ENCODE measurements at regions not wholly inside any gene's neighbourhood (a gene's known extent, or its start where the extent isn't known, plus 50 kb on each side); places are given as distances from the start of the nearest gene placed in this dataset.
A peak's percentile ranks its signal among the peaks of the same experiment; 100 is the strongest.

DNA sequence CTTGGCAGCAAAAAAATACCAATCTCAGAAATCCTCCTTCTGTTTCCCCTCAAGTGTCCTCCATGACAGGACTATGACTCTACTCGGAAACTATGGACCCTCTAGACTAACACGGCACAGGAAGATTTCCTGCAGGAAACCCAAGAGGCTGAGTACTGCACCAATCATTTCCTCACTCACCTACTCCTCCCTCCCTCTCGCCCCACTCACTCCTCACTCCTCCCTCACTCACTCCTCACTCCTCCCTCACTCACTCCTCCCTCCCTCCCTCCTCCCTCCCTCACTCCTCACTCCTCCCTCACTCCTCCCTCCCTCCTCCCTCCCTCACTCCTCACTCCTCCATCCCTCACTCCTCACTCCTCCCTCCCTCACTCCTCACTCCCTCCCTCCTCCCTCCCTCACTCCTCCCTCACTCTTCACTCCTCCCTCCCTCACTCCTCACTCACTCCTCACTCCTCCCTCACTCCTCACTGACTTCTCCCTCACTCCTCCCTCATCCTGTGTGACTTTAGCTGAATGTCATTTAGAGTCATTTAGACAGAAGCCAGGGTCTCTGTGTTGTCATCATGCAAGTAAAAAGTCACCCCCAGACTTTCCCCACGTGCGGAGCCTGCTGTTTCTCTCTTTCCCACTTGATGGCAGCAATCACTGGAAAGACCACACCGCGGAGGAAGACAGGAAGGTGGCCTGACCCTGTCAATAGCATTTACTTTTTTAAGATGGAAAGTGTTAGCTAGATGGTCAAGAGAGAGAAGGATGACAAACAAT lies 226.8 kb upstream of the PDE10A start:
- DNase-seq (ENCODE audit: extremely low spot score) = peak; percentile 66
- TF ChIP-seq ZNF384 (IDR thresholded peaks at IDR 0.05) (no peak), HDGF (IDR thresholded peaks at IDR 0.05; ENCODE audit: borderline replicate concordance) (no peak), ARNT (IDR thresholded peaks at IDR 0.05) (no peak), L3MBTL2 (conservative IDR thresholded peaks at IDR 0.05) (peak; percentile 29; the same call in 1 of the 2 replicates), SP1 (IDR thresholded peaks at IDR 0.05) (no peak), FOXM1 (IDR thresholded peaks at IDR 0.05; ENCODE audit: borderline replicate concordance) (no peak)
- TF ChIP-seq, protein P1, sequence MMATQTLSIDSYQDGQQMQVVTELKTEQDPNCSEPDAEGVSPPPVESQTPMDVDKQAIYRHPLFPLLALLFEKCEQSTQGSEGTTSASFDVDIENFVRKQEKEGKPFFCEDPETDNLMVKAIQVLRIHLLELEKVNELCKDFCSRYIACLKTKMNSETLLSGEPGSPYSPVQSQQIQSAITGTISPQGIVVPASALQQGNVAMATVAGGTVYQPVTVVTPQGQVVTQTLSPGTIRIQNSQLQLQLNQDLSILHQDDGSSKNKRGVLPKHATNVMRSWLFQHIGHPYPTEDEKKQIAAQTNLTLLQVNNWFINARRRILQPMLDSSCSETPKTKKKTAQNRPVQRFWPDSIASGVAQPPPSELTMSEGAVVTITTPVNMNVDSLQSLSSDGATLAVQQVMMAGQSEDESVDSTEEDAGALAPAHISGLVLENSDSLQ (IDR thresholded peaks at IDR 0.05) = peak; percentile 62
- POLR2A ChIA-PET = no interaction called here
- CTCF ChIA-PET = interaction anchor here (0.6 to 2.4 kb wide), 10 partner anchors 14 to 216 kb away, joined by 3 to 15 read pairs (median 4); no protein-coding TSS in a partner anchor

DNA sequence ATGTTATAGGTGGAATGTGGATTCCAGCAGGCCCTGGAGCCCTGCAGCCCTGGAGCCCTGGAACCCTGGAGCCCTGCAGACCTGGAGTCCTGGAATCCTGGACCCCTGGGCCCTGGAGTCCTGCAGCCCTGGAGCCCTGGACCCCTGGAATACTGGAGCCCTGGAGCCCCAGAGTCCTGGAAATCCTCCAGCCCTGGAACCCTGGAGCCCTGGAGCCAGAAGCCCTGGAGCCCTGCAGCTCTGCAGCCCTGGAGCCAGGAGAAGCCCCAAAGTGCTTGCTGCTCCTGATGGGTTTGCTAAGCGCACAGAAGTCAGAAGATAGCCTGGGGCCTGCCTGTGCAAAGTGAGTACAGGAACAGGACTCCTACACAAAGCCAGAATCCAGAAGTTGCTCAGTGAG lies 223.1 kb upstream of the PDE10A start:
- no peak for TF ChIP-seq SUZ12 (IDR thresholded peaks at IDR 0.05)
- no peak for TF ChIP-seq FOXK2 (IDR thresholded peaks at IDR 0.05)
- no peak for TF ChIP-seq ZNF384 (IDR thresholded peaks at IDR 0.05)
- no peak for TF ChIP-seq TARDBP (IDR thresholded peaks at IDR 0.05)
- no peak for TF ChIP-seq HDGF (IDR thresholded peaks at IDR 0.05; ENCODE audit: borderline replicate concordance)
- no peak for TF ChIP-seq SP1 (IDR thresholded peaks at IDR 0.05)
- TF ChIP-seq L3MBTL2 (conservative IDR thresholded peaks at IDR 0.05) = no peak
- no peak for TF ChIP-seq LEF1 (IDR thresholded peaks at IDR 0.05; ENCODE audit: borderline replicate concordance)
- TF ChIP-seq NFRKB (IDR thresholded peaks at IDR 0.05) = no peak
- DNase-seq (ENCODE audit: extremely low spot score) = no peak
- CTCF ChIA-PET = interaction anchor here (1.6 to 1.7 kb wide), 2 partner anchors 218 to 220 kb away, joined by 5 to 10 read pairs; no protein-coding TSS in a partner anchor
- POLR2A ChIA-PET = no interaction called here

DNA sequence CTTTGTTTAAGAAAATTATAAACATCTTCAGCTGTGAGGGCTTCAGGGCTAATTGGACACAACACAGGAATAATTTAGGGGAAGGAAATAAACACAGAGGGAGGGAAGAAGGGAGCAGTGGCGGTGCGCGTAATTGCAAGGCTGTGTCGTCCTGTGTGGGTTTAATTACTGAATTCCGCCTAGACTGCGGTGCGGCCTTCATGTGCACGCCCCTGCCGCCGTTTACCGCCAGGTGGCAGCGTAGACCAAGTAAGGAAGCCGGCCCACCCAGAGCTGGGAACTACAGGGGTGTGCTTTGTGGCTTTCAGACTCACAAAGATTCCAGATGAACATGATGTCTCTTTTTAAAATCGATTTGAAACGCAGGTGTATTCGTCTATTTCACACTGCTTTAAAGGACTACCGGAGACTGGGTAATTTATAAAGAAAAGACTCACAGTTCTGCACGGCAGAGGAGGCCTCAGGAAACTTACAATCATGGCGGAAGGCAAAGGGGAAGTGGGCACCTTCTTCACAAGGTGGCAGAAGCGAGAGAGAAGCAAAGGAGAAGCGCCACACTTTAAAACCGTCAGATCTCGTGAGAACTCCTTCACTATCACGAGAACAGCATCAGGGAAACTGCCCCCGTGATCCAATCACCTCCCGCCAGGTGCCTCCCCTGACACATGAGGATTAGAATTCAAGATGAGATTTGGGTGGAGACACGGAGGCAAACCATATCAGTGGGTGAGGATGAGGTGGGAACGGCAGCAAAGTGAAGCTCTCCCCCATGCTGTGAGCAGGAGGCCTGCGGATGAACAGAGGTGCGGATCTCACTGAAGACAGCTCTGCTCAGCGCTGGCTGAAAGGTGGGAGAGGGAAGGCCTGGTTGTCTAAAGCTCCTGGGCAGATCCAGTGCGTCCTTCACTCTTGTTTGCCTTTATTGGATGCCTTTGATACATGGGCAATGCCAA lies 222.0 kb upstream of the PDE10A start:
- CTCF ChIA-PET = interaction anchor here (0.6 to 1.7 kb wide), 9 partner anchors 184 to 1467 kb away, joined by 3 to 10 read pairs (median 4); no protein-coding TSS in a partner anchor
- TF ChIP-seq FOXM1 (IDR thresholded peaks at IDR 0.05; ENCODE audit: borderline replicate concordance) (peak; percentile 34; the same call in 1 of the 2 replicates), NFRKB (IDR thresholded peaks at IDR 0.05) (no peak)
- POLR2A ChIA-PET = no interaction called here
- DNase-seq (ENCODE audit: extremely low spot score) = peak; percentile 91

DNA sequence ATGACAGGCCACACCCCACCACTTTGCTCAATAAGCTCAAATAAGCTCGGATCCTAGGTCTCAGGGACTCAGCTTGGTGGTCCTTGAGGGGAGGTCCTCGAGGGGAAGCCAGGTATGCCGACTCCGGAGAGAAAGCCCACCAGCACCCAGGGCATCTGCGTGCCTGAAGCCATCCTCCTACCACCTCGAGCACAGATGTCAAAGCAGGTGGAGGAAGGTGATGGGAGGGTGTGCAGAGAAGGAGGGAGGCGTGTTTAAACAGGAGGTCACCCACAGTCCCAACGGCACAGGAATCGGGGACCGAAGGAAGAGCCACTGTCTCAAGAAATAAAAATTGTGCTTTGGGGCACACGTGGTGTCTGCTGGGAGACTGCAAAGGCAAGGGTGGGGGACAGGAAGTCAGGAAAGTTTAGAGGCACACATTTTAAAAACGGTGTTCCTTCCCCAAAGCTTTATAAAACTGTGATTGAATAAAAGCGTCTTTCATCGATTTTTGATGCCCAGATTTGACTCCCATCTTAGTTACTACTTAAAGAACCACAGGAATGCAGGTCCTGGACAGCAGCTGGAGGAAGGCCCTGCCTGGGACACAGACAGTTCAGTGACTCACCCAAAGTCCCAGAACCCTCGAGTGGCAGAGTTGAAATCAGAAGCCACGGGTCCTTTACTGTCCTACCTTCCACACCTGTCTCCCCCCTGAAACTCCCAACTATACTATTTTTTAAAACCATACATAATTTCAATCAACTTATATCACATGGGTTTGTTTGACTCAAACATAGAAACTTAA lies 221.0 kb upstream of the PDE10A start:
- ChIA-PET POLR2A (no interaction called here), CTCF (interaction anchor here (0.6 to 1.5 kb wide), 6 partner anchors 210 to 1469 kb away, joined by 3 to 9 read pairs (median 4); no protein-coding TSS in a partner anchor)
- TF ChIP-seq BHLHE40 (IDR thresholded peaks at IDR 0.05; ENCODE audit: borderline replicate concordance) (no peak), FOXK2 (IDR thresholded peaks at IDR 0.05) (no peak), HDGF (IDR thresholded peaks at IDR 0.05; ENCODE audit: borderline replicate concordance) (no peak), SP1 (IDR thresholded peaks at IDR 0.05) (no peak), NFRKB (IDR thresholded peaks at IDR 0.05) (no peak), ZNF384 (IDR thresholded peaks at IDR 0.05) (no peak), SUZ12 (IDR thresholded peaks at IDR 0.05) (no peak), CTBP1 (IDR thresholded peaks at IDR 0.05; ENCODE audit: borderline replicate concordance) (no peak), TARDBP (IDR thresholded peaks at IDR 0.05) (no peak)
- DNase-seq (ENCODE audit: extremely low spot score) = no peak

DNA sequence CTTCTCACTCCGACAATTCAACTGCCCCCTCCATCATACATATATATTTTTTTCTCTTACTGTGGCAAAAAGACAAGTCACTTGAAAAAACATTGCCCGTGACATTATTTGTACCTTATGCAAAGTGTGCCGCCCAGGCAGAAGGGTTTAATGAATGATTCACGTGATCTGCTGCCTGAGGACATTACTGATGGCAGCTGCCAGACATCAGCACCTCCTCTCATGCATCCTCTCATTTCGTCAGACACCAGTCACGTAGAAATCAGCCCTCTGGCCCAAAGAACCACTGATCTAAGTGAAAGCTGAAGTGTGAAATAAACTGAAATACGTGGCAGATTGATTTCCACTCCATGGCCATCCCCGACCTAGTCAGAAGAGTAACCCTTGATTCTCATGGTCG lies 218.8 kb upstream of the PDE10A start:
- no peak for DNase-seq (ENCODE audit: extremely low spot score)
- TF ChIP-seq ZNF384 (IDR thresholded peaks at IDR 0.05) = no peak
- TF ChIP-seq, protein P1 (IDR thresholded peaks at IDR 0.05) = no peak
- no peak for TF ChIP-seq ARNT (IDR thresholded peaks at IDR 0.05)
- no peak for TF ChIP-seq NFRKB (IDR thresholded peaks at IDR 0.05)
- no peak for TF ChIP-seq FOXA1 (IDR thresholded peaks at IDR 0.05)
- TF ChIP-seq FOXK2 (IDR thresholded peaks at IDR 0.05) = no peak
- TF ChIP-seq HDGF (IDR thresholded peaks at IDR 0.05; ENCODE audit: borderline replicate concordance) = no peak
- TF ChIP-seq FOXM1 (IDR thresholded peaks at IDR 0.05; ENCODE audit: borderline replicate concordance) = no peak
- no peak for TF ChIP-seq L3MBTL2 (conservative IDR thresholded peaks at IDR 0.05)
- no peak for TF ChIP-seq SP1 (IDR thresholded peaks at IDR 0.05)
- TF ChIP-seq BHLHE40 (IDR thresholded peaks at IDR 0.05; ENCODE audit: borderline replicate concordance) = no peak
- no peak for TF ChIP-seq CTBP1 (IDR thresholded peaks at IDR 0.05; ENCODE audit: borderline replicate concordance)
- TF ChIP-seq ELF4 (IDR thresholded peaks at IDR 0.05) = no peak
- no peak for TF ChIP-seq SUZ12 (IDR thresholded peaks at IDR 0.05)
- TF ChIP-seq TARDBP (IDR thresholded peaks at IDR 0.05) = no peak
- TF ChIP-seq LEF1 (IDR thresholded peaks at IDR 0.05; ENCODE audit: borderline replicate concordance) = no peak
- ChIA-PET POLR2A (no interaction called here), CTCF (no interaction called here)

DNA sequence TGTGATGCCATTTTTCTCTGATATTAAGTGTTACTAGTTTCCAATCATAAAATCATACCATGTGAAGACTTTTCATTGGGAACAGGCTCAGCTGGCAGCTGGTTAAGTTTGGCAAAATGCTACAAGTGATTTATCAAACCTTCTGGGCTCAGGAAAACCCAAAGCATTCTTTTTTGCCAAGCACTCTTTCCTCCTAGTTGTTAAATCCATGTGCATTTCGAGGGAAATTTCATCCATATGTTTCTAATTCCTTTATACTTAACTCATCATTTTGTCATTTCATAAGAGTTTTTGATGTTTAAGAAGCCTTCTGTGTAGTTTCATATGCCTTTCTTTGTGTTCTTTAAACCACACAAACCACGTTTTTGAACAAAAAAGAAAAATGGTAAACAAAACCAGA lies 217.6 kb upstream of the PDE10A start:
- no peak for DNase-seq (ENCODE audit: extremely low spot score)
- no peak for TF ChIP-seq FOXM1 (IDR thresholded peaks at IDR 0.05; ENCODE audit: borderline replicate concordance)
- TF ChIP-seq L3MBTL2 (conservative IDR thresholded peaks at IDR 0.05) = no peak
- no peak for TF ChIP-seq SUZ12 (IDR thresholded peaks at IDR 0.05)
- TF ChIP-seq LEF1 (IDR thresholded peaks at IDR 0.05; ENCODE audit: borderline replicate concordance) = no peak
- TF ChIP-seq FOXK2 (IDR thresholded peaks at IDR 0.05) = no peak
- no peak for TF ChIP-seq BHLHE40 (IDR thresholded peaks at IDR 0.05; ENCODE audit: borderline replicate concordance)
- TF ChIP-seq ARNT (IDR thresholded peaks at IDR 0.05) = no peak
- TF ChIP-seq, protein P1 (IDR thresholded peaks at IDR 0.05) = no peak
- no peak for TF ChIP-seq CTBP1 (IDR thresholded peaks at IDR 0.05; ENCODE audit: borderline replicate concordance)
- no peak for TF ChIP-seq HDGF (IDR thresholded peaks at IDR 0.05; ENCODE audit: borderline replicate concordance)
- TF ChIP-seq ZNF384 (IDR thresholded peaks at IDR 0.05) = no peak
- no peak for TF ChIP-seq ELF4 (IDR thresholded peaks at IDR 0.05)
- TF ChIP-seq TARDBP (IDR thresholded peaks at IDR 0.05) = no peak
- TF ChIP-seq FOXA1 (IDR thresholded peaks at IDR 0.05) = no peak
- ChIA-PET POLR2A (no interaction called here), CTCF (no interaction called here)

Measured in HEK293T (cell line).